HG03097 (cell line): ENCODE measurements at regions not wholly inside any gene's neighbourhood (a gene's known extent, or its start where the extent isn't known, plus 50 kb on each side); places are given as distances from the start of the nearest gene placed in this dataset.

ENCODE experiments used
- ATAC-seq: cut with Tn5 transposase; IDR thresholded peaks from one replicate; pipeline ENCODE4 v1.9.1; 2021; ENCODE audit not compliant: unreplicated experiment, low FRiP score

DNA sequence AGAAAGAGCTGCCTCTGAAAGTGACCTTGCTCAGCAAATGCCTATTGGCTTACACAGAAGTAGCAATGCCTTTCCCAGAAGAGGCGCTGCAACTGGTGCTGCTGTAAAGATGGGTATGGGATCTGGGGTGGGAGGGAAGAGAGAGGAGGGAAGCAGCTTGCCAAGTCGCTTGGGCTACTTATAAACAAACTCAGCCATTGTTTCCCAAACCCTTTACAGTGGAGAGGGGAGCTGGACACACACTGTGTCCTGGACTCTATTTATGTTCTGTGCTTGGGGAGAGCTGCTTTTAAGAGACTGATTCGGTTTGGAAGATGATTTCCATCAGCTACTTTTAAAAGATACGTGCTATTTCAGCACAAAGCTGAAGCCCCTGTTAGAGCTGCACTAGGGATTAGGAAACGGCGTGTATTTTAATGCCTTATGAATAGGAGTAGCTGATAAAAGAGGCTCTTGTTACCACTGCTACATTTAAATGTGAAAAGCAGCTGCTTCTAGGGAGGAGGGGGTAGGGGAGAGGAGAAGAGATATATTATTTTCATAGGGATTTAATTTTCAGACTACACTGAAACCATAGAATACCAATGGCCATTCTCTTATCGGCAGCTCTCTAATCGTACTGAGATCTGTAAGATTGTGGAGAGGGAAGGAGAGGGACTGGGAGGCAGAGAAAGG, 440.6 kb downstream of the MCTP2 start:
- ATAC-seq: no peak

DNA sequence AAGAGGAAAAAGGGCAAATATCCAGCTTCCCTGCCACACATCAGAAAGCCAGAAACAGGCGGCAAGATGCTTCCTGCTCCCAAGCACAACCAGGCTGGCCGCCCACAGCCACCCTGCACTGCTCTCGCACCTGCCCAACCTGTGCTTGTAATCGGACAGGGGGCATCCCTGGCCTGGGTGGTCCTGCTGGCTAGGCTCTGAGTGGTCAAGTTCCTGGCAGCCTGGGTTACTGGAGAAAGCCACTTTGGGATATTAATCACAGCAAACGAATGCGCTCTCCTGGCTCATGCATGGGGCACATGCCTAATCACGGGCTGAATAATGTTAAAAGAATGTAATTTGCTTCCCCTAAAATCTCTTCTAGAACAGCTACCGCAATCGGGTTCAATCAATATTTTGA, 442.4 kb downstream of the MCTP2 start:
- no peak for ATAC-seq

DNA sequence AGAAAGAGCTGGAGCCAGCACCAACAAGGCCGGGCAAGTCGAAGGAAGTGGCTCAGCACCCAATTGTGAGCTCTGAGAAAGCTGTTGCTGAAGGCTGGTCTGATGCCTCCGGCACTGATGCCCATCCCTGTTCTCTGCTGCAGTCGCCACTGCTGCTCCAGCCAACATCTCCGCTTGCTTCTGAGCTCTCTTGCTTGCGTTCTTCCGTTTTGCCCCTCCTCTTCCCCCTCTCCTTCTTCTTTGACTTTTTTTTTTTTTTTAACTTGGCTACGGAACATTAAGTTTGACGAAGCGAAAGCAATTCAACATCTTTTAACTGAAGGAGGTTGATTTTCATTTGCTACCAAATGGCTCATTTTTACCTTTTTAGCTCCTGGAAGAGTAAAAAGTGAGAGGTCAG, 442.9 kb downstream of the MCTP2 start:
- no peak for ATAC-seq

DNA sequence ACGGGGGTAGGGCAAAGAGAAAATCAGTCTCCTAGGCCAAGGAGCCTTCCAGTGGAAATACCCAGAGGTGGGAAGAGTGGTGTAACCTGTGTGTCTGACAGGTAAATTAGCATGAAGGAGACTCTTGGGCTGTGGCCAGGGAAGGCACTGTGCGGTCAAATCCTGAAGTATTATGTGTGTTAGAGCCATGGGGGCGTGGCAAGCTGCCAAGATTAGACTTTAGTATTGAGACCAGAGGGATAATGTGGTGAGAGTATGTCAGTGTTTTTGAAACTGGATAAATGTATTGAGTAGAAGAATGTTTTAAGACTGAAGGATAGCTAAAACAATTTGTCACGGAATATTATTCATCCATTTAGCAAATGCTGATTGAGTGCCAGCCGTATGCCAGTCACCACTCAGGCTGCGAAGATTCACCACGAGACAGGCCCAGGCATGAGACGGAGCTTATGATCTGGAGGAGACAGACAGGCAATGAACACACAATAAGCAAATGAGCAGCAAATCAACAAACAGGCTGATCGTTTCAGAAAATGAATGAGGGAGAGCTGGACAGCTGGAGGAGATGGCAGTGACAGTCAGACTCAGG, 445.9 kb downstream of the MCTP2 start:
- ATAC-seq: no peak

DNA sequence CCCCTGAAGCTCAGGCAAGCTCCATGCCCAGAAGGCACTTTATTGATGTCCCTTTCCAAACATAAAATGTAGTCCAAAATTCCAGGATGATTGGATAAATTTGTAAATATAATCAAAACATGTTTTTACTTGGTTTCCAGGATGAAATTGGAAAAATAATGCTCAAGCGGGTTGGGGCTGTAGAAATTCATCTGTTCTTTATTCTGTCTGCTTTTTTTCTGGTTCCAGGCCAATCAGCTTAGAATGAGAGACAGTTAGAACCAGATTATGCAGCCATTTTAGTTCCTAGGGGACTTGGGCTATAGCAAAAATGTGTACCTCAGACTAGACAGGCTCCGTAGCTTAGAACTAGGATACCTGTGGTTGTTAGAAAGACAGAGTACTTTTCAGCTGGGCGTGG, 450.8 kb downstream of the MCTP2 start:
- no peak for ATAC-seq

DNA sequence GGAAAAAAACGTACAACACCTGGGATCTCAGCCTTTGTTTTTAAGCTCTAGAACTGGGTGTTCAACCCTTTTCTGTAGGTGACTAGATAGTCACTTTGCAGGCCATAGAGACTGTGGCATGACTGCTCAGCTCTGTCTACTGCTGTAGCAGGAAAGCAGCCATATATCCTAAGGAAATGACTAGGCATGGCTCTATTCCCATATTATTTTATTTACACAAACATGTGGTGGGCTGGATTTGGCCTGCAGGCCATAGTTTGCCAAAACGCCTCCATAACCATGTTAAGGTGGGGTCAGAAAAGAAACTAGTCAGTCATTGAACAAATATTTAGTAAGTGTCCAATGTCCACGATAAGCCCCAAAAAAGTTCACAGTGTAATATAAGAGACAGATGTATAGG, 452.5 kb downstream of the MCTP2 start:
- no peak for ATAC-seq

DNA sequence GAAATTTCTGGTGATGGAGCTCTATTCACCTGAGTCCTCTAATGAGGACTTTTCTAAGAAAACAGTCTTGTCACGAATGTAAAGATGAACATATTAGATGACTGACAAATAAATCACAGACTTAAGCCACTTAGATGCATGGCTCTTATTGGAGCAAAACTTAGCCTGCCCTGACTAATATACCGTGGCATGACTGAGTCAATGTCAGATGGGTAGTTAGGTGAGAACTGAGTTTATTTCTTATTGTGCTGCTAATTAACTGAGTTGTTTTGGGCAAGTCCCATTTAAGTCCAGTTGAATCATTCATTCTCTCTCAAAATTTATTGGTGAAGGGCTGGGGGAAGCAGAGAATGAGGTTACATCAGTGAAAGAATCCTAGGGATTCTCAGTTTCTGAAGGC, 459.8 kb downstream of the MCTP2 start:
- ATAC-seq: no peak

DNA sequence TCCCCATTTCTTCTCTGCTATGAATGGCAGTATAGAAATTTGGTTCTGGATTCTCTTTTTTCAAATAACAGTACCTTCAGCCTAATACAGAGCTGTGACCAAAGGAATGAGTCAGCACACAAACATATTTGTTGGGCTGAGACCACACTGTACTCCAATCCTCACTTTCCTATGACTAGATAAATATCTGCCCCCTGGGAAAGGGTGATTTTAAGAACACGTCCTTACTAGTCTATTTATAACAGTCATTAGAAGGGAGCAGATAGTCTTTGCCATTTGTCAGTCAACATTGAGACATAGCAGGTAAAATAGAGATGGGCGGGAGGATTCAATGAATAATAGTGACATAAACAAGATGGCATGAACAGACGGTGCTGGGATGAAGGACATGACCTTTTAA, 461.3 kb downstream of the MCTP2 start:
- ATAC-seq: no peak

DNA sequence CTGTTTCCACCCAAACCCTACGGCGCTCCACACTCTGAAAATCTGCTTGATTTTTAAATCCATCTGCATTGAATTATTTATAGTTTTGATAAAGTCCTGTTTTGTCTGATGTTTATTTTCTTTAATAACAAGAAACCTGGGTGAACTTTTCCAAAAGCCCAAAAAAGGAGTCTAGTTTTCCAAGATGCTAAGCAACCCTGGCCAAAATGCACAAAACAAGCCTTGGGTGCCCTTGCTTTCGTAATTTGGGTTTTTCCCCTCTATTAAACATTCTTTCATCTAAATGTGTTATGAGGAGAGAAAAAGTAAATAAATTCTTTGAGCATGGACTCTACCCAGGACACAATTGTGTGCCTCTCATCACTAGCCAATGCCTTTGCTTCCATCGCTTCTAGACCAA, 468.9 kb downstream of the MCTP2 start:
- ATAC-seq: no peak

DNA sequence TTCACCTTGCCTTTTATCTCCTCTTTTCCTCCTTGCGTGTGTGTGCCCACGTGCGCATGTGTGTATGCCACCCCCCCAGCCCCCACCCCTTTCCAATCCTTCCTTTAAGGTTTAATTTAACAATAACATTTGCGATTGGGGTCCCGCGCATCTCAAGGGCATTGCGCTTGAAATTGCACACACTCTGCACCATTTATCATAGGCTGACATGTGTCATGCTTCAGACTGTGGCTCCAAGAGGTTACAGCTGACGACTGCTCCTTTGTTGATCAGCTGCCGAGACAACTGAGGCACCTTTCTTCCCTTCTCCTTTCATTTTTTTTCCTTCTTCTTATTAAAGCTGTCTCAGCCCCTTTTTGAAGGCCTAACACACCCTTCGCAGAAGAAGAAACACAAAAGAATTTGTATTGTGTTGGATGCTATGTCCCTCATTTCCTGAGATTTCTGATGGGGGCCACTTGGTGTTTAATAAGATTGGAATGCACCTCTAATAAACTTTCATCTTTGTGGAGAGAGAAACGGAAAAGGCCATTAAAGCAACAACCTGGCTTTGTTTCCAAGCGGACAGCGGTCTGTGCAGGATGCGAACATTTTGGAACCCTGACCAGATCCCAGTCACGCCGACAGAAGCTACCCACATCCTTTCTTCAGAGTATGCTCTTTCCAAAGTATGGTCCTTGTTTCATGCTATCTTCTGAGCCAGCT, 470.1 kb downstream of the MCTP2 start:
- no peak for ATAC-seq

DNA sequence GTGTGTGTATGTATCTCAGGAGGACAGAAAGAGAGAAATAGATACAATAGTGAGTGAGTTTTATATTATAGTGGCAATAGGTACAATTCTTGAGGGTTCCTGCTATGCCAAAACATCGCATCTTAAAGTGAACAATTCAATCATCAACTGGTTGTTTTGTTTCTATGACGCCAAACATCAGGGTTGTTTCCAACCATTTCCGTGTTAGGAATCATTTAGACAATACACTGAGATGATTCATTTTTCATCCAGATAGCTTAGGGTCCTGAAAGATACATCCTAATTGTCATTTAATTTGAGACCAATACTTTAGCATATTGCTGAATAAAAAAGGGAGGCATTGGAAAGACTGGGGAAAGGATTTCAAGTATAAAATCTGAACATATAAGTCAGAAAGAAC, 472.2 kb downstream of the MCTP2 start:
- ATAC-seq: no peak

DNA sequence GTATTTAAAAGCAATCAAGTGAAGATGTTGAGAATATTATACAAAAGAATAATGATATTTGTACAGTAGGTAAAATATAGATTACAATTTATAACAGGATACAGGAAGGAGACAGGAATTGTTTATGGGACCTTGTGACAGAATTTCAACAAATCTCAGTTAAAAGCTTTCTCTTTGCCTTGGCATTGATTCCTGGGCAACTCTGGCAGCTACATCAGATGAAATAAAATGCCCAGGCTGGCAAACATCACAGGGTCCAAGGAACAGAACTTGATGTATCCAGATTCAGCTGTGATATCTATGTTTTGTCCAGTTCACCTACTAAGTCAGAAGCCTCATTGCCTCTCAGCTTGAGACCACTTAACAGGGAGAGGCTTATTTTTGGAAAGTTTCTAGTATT, 473.1 kb downstream of the MCTP2 start:
- ATAC-seq: no peak

DNA sequence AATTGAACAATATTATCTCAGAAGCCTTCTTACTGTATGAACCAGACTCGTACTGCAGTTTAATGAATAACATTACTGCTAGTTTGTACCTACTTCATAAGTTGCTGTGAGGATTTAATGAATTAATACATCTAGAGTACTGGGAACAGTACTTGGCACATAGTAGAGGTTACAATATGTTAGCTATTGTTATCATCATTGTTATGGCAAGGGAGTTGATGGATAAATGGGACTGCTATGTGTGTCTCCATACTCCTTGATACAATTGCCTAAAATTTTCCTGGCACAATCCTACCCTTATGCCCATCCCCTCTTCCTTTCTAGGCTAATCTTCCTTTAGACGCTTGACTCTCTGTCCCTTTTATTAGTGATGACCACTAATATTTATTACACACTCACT, 473.6 kb downstream of the MCTP2 start:
- no peak for ATAC-seq

DNA sequence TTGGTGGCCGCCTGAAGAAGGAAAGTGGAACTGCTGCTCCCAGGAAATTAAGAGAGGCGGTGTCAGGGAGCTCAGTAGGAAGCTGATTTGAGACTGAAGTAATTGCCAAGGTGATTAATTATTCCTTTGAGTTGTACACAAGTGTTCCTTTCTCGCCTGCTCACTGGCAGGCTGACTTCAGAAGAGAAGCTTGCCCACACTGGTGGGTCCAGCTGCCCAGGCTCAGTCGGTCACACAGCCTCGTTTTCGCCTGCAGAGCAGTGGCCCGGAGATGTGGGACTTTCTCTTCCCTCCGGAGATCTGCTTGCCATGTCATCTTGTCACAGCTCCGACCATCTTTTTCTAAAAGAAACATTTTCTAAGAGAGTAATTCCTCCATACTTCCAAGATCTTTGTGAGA, 478.0 kb downstream of the MCTP2 start:
- ATAC-seq: no peak

DNA sequence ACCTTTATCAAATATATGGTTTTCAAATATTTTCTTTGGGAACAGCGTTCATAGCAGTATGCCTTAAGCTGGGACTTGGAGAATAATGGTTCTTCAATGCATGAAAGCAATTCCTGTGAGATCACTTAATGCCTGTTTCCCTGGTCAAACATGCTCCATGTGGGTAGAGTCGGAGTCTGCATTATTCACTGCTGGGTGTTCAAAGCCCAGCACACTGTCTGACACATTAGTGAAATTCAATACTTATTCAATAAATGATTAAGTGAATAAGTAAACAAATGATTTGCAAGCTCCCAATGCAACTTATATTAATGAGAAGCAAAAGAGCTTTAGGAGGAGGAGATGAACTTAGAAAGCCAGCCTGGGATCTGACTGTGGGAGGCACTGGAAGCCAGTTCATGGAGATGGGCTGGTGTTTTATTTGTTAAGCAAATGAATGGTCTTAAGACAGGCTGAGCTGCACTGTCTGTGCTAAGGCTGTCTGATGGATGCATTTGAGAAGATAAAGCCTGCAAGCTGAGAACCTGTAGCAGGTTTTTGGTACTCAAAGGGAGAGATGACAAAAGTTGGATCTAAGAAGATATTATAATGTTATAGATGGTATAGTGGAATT, 490.8 kb downstream of the MCTP2 start:
- no peak for ATAC-seq

DNA sequence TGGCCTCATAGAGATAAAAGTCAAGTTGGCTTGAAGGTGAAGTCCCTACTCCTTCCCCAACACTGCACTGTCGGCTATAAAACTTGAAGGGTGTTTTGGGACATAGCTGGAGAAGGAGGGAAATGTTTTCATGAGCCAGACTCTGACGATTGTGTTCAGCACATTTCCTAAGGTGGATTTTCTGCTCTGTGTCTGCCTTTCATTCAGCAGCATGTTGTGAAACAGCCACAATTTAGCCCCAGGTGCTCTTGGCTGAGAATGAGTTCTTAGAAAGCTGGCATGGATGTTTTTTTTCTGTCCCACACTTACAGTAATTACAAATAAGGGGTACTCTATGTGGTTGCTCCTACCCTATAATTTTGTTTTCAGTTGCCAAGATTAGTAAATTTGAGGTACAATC, 492.4 kb downstream of the MCTP2 start:
- ATAC-seq: no peak

DNA sequence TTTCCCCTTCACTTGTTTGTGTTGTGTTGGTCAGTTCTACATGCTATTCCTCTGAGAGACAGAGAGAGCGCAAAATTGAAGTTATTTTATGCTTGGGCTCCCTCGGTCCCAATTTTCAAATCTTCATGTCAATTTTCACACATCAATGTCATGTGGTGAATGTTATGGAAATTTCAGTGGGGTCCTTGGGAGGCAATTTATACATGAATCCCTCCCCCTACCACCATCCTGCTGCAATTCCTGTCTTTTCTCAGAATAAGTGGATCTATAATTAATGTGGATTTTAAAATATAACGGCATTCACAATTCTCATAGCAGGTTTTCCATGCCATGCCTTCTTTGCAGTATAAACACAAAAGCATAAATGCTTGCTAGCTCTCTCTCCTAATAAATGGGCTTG, 499.9 kb downstream of the MCTP2 start:
- no peak for ATAC-seq

DNA sequence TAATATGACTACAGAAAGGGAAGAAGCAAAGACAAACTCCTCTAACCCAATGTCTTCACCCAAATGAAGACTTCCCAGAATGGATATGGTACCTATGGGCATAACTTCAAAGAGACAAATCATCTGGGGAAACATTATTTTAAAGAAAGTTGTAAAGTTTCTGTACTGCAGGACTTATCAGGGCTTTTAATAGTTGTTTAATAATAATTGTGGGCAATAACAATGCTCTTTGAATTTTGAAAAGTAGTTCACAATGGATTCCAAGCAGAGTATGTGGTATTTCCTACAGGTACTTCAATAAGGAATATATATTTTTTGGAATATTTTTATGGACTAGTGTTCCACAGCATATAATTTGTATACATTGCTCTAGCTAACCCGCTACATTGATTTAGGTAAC, 503.1 kb downstream of the MCTP2 start:
- no peak for ATAC-seq

DNA sequence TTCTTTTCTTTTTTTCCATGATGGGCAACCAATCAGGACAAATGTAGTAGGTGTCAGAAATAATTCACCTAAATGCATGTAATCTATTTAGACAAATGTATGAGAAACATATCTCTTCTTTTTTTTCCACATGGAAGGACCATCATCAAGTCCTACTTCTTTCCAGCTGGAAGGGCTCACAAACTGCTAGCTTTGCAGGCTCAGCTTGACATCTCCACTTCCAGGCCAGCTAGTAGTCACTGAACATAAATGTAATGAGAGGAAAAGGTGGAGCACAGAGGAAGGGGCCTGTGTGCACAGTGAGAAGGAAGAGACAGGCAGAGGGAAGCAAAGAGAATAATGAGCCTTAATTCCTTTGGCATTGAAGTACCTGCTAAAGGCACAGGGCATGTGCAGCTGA, 504.9 kb downstream of the MCTP2 start:
- no peak for ATAC-seq

DNA sequence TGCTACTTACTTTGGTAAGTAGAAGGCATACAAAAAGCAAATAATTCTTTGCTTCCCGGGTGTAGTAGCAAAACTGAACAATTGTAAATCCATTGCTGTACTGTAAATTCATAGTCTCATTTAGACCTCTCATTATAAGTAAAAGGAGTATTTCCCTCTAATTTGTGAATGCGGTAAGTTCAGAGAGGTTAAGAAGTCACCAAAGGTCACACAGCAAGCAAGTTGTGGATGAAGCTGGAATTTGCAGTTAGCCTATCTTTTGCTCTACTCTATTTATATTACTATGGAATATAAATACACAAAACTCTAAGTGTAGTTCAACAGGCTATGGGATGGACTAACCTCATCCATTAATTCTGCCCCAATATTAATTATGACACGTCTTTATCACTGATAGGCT, 508.3 kb downstream of the MCTP2 start:
- no peak for ATAC-seq

DNA sequence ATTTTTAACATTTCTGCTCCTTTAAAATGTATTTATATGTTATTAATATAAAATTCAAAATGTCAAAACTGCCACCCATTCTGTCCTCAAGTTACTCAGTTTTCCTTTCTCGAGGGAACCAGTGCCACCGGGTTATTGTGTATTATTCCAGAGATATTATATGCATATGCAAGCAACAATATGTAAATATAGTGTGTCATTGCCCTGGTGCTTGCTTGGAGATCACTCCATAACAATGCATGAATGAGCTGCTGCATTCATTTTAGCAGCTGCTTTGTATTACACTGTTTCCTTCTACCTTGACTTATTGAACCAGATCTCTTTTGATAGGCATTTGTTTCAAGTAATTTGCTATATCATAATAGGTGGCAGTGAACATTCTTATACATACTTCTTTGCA, 509.1 kb downstream of the MCTP2 start:
- ATAC-seq: no peak

DNA sequence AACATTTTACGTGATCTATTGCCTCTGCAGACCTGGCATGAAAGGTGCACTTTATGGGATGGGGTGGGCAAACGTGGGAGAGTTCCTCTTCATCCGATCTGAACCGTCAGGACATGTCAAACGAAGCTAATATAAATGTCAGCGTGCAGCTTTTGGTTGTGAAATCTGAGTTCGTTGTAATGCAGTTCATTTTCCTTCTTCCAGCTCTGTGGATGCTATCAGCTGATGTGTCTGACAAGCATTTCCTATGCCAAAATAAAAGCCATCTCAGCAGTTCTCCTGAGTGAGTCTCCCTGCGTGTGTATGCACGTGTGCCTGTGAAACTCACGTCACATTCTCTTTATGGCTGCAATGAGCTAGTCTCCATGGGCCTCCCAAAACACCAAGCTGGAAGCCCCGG, 512.3 kb downstream of the MCTP2 start:
- ATAC-seq: no peak
